CD4-positive, alpha-beta T cell (primary cell): ENCODE measurements at regions not wholly inside any gene's neighbourhood (a gene's known extent, or its start where the extent isn't known, plus 50 kb on each side); places are given as distances from the start of the nearest gene placed in this dataset.

Experiments used
- ATAC-seq: fragments of 200-7000 bp; cut with Tn5 transposase; one replicate; pipeline ENCODE4 v1.10.0; 2022; ENCODE audit warnings: mild to moderate bottlenecking; ENCODE audit not compliant: poor library complexity
- CTCF ChIA-PET: fragments of 350-600 bp; sonication (Branson Sonifier 250); formaldehyde crosslinking; loops from one replicate; lab custom pipeline; 2021; ENCODE audit warnings: antibody characterized with exemption, inconsistent platforms; lab: Charles Lee
- POLR2A ChIA-PET: fragments of 350-600 bp; sonication (Branson Sonifier 250); formaldehyde crosslinking; loops from one replicate; lab custom pipeline; 2021; ENCODE audit warnings: antibody characterized with exemption, inconsistent platforms; lab: Charles Lee
- DNase-seq, 14 experiments: peaks; one replicate each; pipeline ENCODE4 v3.0.0-alpha.2; 2013 to 2020; ENCODE audit warnings: mixed read lengths in 2 of 14
- H3K27ac ChIP-seq, 2 donors: one replicate each; pipeline versions ENCODE4 v1.5.1 to v1.7.0; 2013; ENCODE audit warnings: low read length in 2 of 2, low read depth in 1 of 2, mild to moderate bottlenecking in 1 of 2
- H3K27me3 ChIP-seq, 2 experiments: 1 replicate in 1 of 2; 2 replicates in 1 of 2; pipeline versions ENCODE4 v1.6.1 to v1.7.0; 2013; ENCODE audit warnings: low read length in 2 of 2, control low read depth in 1 of 2, mild to moderate bottlenecking in 1 of 2, moderate library complexity in 1 of 2; ENCODE audit not compliant: insufficient read depth in 2 of 2, control insufficient read depth in 1 of 2
- H3K36me3 ChIP-seq: one replicate; pipeline ENCODE4 v1.6.1; 2013; ENCODE audit warnings: low read length, control low read depth; ENCODE audit not compliant: insufficient read depth
- H3K4me1 ChIP-seq: one replicate; pipeline ENCODE4 v1.6.1; 2013; ENCODE audit warnings: low read length, control low read depth; ENCODE audit not compliant: insufficient read depth
- H3K4me3 ChIP-seq: one replicate; pipeline ENCODE4 v1.5.1; 2013; ENCODE audit warnings: mild to moderate bottlenecking, low read length, moderate library complexity
- H3K9me3 ChIP-seq, 2 experiments: 1 replicate in 1 of 2; 2 replicates in 1 of 2; pipeline versions ENCODE4 v1.6.1 to v1.7.0; 2013; ENCODE audit warnings: low read length in 2 of 2, mild to moderate bottlenecking in 2 of 2, control low read depth in 1 of 2, moderate library complexity in 1 of 2; ENCODE audit not compliant: control insufficient read depth in 1 of 2, insufficient read depth in 1 of 2
- H3K27ac Mint-ChIP-seq: one replicate; pipeline ENCODE4 v1.8.0; 2020; ENCODE audit warnings: mixed read lengths
- H3K27me3 Mint-ChIP-seq: one replicate; pipeline ENCODE4 v1.8.0; 2021; ENCODE audit warnings: mixed read lengths
- H3K36me3 Mint-ChIP-seq: one replicate; pipeline ENCODE4 v1.8.0; 2021; ENCODE audit warnings: low read depth, mixed read lengths
- H3K4me1 Mint-ChIP-seq: one replicate; pipeline ENCODE4 v1.8.0; 2021; ENCODE audit warnings: low read depth, mixed read lengths
- H3K4me3 Mint-ChIP-seq: one replicate; pipeline ENCODE4 v1.8.0; 2020; ENCODE audit warnings: mild to moderate bottlenecking, mixed read lengths
- H3K9me3 Mint-ChIP-seq: one replicate; pipeline ENCODE4 v1.8.0; 2020; ENCODE audit warnings: mixed read lengths
- CTCF ChIP-seq: fragments of 200-600 bp; IDR thresholded peaks from one replicate; pipeline ENCODE4 v1.8.0; 2022; ENCODE audit warnings: antibody characterized with exemption, mild to moderate bottlenecking
- intact Hi-C, 2 experiments: fragments of 100-400 bp; cut with DNase I in 1 of 2; cut with micrococcal nuclease in 1 of 2; formaldehyde crosslinking; loops; one replicate each; pipeline versions ENCODE4 v1.15.1 to v1.9.0; 2023 to 2025; cut with DNase I, micrococcal nuclease

GRCh38 chr2:234611209-234611608 lies 114.3 kb upstream of the ARL4C start:
- no peak overlapping the region for H3K4me3 Mint-ChIP-seq
- H3K27me3 Mint-ChIP-seq = peaks cover 23% of the 10 kb centered on the region
- Histone ChIP-seq H3K27me3 (peaks cover 0 to 7% of the 10 kb centered on the region in 2 experiments), H3K4me3 (no peak overlapping the region), H3K27ac (no peak overlapping the region), H3K9me3 (no peaks in the 10 kb centered on the region), H3K36me3 (no peaks in the 10 kb centered on the region), H3K4me1 (no peaks in the 10 kb centered on the region)
- no peak for DNase-seq
- no peaks in the 10 kb centered on the region for H3K4me1 Mint-ChIP-seq
- CTCF ChIA-PET = interaction anchor here (0.6 to 1.0 kb wide), 3 partner anchors 16 to 499 kb away, joined by 3 read pairs; no protein-coding TSS in a partner anchor
- intact Hi-C loops = no loop called here
- TF ChIP-seq CTCF = no peak
- H3K27ac Mint-ChIP-seq = no peak overlapping the region
- peaks cover 3% of the 10 kb centered on the region for H3K9me3 Mint-ChIP-seq
- no peaks in the 10 kb centered on the region for H3K36me3 Mint-ChIP-seq
- ATAC-seq = no peak
- POLR2A ChIA-PET = no interaction called here

DNA sequence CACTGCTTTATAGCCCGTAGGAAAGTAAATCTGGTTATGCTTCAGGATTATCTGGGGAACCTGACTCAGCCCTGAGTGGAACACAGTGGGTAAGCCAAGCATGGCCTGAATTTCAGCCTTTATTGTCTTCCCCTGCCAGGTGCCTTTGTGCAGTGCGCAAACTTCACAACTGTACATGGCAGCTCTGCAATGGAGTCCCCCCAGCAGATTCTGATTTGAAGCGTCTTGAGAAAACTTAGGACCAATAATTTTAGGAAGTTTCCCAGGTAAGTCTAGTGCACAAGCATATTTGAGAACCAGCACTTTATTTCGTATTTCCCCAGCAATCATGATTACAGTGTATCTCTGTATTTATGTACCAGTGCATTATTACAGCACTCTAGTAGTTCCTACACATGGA lies 112.1 kb upstream of the ARL4C start:
- Mint-ChIP-seq H3K9me3 (peaks cover 3% of the 10 kb centered on the region), H3K4me1 (no peaks in the 10 kb centered on the region), H3K4me3 (no peak overlapping the region), H3K27me3 (peaks cover 40% of the 10 kb centered on the region), H3K36me3 (no peaks in the 10 kb centered on the region), H3K27ac (no peak overlapping the region)
- H3K27me3 ChIP-seq = peaks cover 0 to 7% of the 10 kb centered on the region in 2 experiments
- no peaks in the 10 kb centered on the region for H3K4me1 ChIP-seq
- H3K36me3 ChIP-seq = no peaks in the 10 kb centered on the region
- intact Hi-C loops = no loop called here
- ATAC-seq = no peak
- no peak overlapping the region for H3K4me3 ChIP-seq
- H3K9me3 ChIP-seq = no peaks in the 10 kb centered on the region
- ChIA-PET POLR2A (no interaction called here), CTCF (no interaction called here)
- DNase-seq = no peak
- no peak overlapping the region for H3K27ac ChIP-seq
- no peak for TF ChIP-seq CTCF

DNA sequence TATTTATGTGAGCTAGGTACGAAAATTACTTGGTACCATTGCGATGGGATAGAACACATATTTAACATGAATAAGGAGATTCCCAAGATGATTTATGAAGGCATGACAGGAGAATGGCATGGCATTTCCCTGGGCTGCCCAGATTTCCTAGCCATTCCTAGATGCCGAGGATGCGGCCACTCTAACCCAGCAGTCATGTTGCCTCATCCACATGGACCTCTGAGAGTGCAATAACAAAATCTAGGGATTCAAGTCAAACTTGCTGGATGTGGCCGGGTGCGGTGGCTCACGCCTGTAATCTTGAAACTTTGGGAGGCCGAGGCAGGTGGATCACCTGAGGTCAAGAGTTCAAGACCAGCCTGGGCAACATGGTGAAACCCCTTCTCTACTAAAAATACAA lies 110.8 kb upstream of the ARL4C start:
- no peak overlapping the region for H3K27ac ChIP-seq
- ATAC-seq (no peak), DNase-seq (no peak)
- Mint-ChIP-seq H3K27ac (no peak overlapping the region), H3K36me3 (no peaks in the 10 kb centered on the region), H3K4me1 (no peaks in the 10 kb centered on the region), H3K27me3 (peaks cover 40% of the 10 kb centered on the region), H3K4me3 (no peak overlapping the region), H3K9me3 (peaks cover 3% of the 10 kb centered on the region)
- no peaks in the 10 kb centered on the region for H3K9me3 ChIP-seq
- CTCF ChIA-PET = no interaction called here
- H3K4me3 ChIP-seq = no peak overlapping the region
- peaks cover 0 to 7% of the 10 kb centered on the region in 2 experiments for H3K27me3 ChIP-seq
- POLR2A ChIA-PET = interaction anchor here (0.6 kb wide), 1 partner anchor 1329 kb away, joined by 3 read pairs; no protein-coding TSS in a partner anchor
- no peaks in the 10 kb centered on the region for H3K4me1 ChIP-seq
- intact Hi-C loops = no loop called here
- no peak for TF ChIP-seq CTCF
- no peaks in the 10 kb centered on the region for H3K36me3 ChIP-seq
